ENCODE measurements at regions not wholly inside any gene's neighbourhood (a gene's known extent, or its start where the extent isn't known, plus 50 kb on each side); places are given as distances from the start of the nearest gene placed in this dataset.

DNA sequence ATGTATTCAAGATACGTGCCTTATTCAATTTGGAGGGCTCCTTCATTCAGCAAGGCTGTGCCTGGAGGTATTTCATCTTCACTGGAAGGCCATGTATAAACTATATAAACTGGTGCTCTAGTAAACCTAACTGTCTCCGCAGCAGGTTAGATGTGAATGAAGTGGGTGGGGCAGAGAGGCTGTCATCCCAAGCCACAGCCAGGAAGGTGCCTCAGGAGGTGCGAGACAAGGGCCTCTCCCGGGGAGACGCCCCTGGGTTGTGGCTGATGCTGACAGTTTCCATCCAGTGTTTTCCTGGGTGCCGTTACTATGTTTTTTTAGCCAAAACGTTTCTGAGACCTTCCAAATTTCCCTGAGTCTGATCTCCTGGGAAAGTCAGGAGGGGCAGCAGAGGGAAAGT is 221.5 kb upstream of the RPL34 start:
- TF ChIP-seq, protein P1, sequence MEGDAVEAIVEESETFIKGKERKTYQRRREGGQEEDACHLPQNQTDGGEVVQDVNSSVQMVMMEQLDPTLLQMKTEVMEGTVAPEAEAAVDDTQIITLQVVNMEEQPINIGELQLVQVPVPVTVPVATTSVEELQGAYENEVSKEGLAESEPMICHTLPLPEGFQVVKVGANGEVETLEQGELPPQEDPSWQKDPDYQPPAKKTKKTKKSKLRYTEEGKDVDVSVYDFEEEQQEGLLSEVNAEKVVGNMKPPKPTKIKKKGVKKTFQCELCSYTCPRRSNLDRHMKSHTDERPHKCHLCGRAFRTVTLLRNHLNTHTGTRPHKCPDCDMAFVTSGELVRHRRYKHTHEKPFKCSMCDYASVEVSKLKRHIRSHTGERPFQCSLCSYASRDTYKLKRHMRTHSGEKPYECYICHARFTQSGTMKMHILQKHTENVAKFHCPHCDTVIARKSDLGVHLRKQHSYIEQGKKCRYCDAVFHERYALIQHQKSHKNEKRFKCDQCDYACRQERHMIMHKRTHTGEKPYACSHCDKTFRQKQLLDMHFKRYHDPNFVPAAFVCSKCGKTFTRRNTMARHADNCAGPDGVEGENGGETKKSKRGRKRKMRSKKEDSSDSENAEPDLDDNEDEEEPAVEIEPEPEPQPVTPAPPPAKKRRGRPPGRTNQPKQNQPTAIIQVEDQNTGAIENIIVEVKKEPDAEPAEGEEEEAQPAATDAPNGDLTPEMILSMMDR (IDR thresholded peaks at IDR 0.05; ENCODE audit: low read depth, low read length), result no peak
- TF ChIP-seq, protein P2, sequence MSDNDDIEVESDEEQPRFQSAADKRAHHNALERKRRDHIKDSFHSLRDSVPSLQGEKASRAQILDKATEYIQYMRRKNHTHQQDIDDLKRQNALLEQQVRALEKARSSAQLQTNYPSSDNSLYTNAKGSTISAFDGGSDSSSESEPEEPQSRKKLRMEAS (IDR thresholded peaks at IDR 0.05; ENCODE audit: low read depth, low read length), result no peak

Measured in NB4 (cell line).